Chondrocyte (in vitro differentiated cells): ENCODE measurements at regions not wholly inside any gene's neighbourhood (a gene's known extent, or its start where the extent isn't known, plus 50 kb on each side); places are given as distances from the start of the nearest gene placed in this dataset.

ENCODE experiments used
- DNase-seq: peaks from one replicate; pipeline ENCODE4 v3.0.0; 2021; ENCODE audit warnings: mixed read lengths, low spot score
- H3K27ac Mint-ChIP-seq: one replicate; pipeline ENCODE4 v1.8.0; 2021; ENCODE audit warnings: mild to moderate bottlenecking, moderate library complexity, mixed read lengths; ENCODE audit not compliant: unreplicated experiment
- H3K27me3 Mint-ChIP-seq: 2 replicates; pipeline ENCODE4 v1.8.0; 2021; ENCODE audit warnings: low read depth, mixed read lengths
- H3K36me3 Mint-ChIP-seq: 2 replicates; pipeline ENCODE4 v1.8.0; 2021; ENCODE audit warnings: low read depth, mixed read lengths
- H3K4me1 Mint-ChIP-seq: 2 replicates; pipeline ENCODE4 v1.8.0; 2021; ENCODE audit warnings: low read depth, mild to moderate bottlenecking, mixed read lengths
- H3K4me3 Mint-ChIP-seq: one replicate; pipeline ENCODE4 v1.8.0; 2021; ENCODE audit warnings: mild to moderate bottlenecking, moderate library complexity, mixed read lengths; ENCODE audit not compliant: unreplicated experiment
- H3K9me3 Mint-ChIP-seq: 2 replicates; pipeline ENCODE4 v1.8.0; 2021; ENCODE audit warnings: low read depth, mixed read lengths
- CTCF ChIP-seq: fragments of 200-600 bp; sonication (generic); IDR thresholded peaks from 2 replicates; pipeline ENCODE4 v1.5.0; 2021; ENCODE audit warnings: antibody characterized with exemption, mild to moderate bottlenecking, moderate library complexity

- Mint-ChIP-seq H3K4me3 (no peak overlapping the region), H3K27me3 (peaks cover 9% of the 10 kb centered on the region), H3K4me1 (peaks cover 5% of the 10 kb centered on the region), H3K9me3 (peaks cover 8% of the 10 kb centered on the region), H3K36me3 (peaks cover 1% of the 10 kb centered on the region), H3K27ac (no peak overlapping the region)
- TF ChIP-seq CTCF = no peak
- DNase-seq = no peak
These were observed 757.0 kb downstream of the BRINP1 start for GRCh38 chr9:118612201-118612600.

- TF ChIP-seq CTCF = no peak
- DNase-seq = no peak
- Mint-ChIP-seq H3K9me3 (peaks cover 8% of the 10 kb centered on the region), H3K4me3 (no peak overlapping the region), H3K36me3 (peaks cover 1% of the 10 kb centered on the region), H3K27me3 (peaks cover 14% of the 10 kb centered on the region), H3K27ac (no peak overlapping the region), H3K4me1 (peaks cover 4% of the 10 kb centered on the region)
These were observed 755.2 kb downstream of the BRINP1 start for GRCh38 chr9:118613996-118614395.

GRCh38 chr9:118618084-118618483 lies 751.2 kb downstream of the BRINP1 start:
- Mint-ChIP-seq H3K27me3 (peaks cover 16% of the 10 kb centered on the region), H3K36me3 (no peaks in the 10 kb centered on the region), H3K4me3 (no peak overlapping the region), H3K4me1 (no peaks in the 10 kb centered on the region), H3K27ac (no peak overlapping the region), H3K9me3 (no peaks in the 10 kb centered on the region)
- DNase-seq = no peak
- TF ChIP-seq CTCF = no peak

- TF ChIP-seq CTCF = no peak
- Mint-ChIP-seq H3K4me1 (no peaks in the 10 kb centered on the region), H3K9me3 (no peaks in the 10 kb centered on the region), H3K27ac (no peak overlapping the region), H3K27me3 (peaks cover 16% of the 10 kb centered on the region), H3K36me3 (no peaks in the 10 kb centered on the region), H3K4me3 (no peak overlapping the region)
- DNase-seq = no peak
These were observed 750.4 kb downstream of the BRINP1 start for GRCh38 chr9:118618849-118619248.

- peaks cover 9% of the 10 kb centered on the region for H3K27me3 Mint-ChIP-seq
- no peak for TF ChIP-seq CTCF
- H3K4me1 Mint-ChIP-seq = no peaks in the 10 kb centered on the region
- DNase-seq = no peak
- H3K4me3 Mint-ChIP-seq = no peak overlapping the region
- no peaks in the 10 kb centered on the region for H3K36me3 Mint-ChIP-seq
- no peaks in the 10 kb centered on the region for H3K9me3 Mint-ChIP-seq
- no peak overlapping the region for H3K27ac Mint-ChIP-seq
These were observed 744.6 kb downstream of the BRINP1 start for GRCh38 chr9:118624608-118625007.
